ENCODE measurements at regions not wholly inside any gene's neighbourhood (a gene's known extent, or its start where the extent isn't known, plus 50 kb on each side); places are given as distances from the start of the nearest gene placed in this dataset.

DNA sequence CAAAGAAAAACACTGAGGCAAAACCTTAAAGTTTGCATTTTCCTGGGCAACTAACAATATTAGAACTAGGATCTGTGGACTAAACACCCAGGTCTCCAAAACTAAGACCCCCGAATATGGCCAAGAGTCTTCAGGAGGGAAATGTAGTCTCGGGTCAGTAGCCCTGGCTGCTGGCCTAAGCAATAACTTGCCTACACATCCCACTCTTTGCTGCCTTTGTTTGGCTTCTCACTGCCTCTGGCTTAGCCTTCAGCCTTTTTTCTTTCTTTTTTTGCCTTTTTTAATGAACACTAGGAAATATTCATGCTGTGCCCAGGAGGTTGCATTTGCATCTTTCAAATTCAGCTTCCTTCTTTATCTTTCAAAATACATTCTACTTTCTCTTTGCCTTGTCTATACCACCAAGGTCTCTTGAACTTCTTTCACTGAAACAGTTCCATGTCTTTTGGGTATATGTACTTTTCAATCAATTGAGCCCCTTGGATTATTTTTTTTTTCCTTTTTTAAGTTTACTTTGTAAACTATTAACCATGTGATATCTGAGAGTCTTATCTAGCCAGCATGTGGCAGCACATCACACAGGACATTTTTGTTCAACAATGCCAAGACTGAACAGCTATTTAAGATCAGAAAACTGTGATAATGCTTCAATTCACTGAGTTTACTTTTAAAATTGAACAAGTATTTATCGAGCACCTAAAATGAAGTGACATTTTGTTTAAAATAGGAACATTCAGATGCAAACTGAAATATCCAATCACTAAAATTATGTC, 165.0 kb upstream of the TRPC6 start:
- TF ChIP-seq, protein P1, sequence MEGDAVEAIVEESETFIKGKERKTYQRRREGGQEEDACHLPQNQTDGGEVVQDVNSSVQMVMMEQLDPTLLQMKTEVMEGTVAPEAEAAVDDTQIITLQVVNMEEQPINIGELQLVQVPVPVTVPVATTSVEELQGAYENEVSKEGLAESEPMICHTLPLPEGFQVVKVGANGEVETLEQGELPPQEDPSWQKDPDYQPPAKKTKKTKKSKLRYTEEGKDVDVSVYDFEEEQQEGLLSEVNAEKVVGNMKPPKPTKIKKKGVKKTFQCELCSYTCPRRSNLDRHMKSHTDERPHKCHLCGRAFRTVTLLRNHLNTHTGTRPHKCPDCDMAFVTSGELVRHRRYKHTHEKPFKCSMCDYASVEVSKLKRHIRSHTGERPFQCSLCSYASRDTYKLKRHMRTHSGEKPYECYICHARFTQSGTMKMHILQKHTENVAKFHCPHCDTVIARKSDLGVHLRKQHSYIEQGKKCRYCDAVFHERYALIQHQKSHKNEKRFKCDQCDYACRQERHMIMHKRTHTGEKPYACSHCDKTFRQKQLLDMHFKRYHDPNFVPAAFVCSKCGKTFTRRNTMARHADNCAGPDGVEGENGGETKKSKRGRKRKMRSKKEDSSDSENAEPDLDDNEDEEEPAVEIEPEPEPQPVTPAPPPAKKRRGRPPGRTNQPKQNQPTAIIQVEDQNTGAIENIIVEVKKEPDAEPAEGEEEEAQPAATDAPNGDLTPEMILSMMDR (IDR thresholded peaks at IDR 0.05; ENCODE audit: insufficient read depth, low read length, missing control alignments): no peak
- DNase-seq (ENCODE audit: low read depth, low spot score): no peak
- no peak overlapping the region for H3K4me3 ChIP-seq (ENCODE audit: low read depth, low read length)
- ChIA-PET POLR2A (no interaction called here), CTCF (no interaction called here)

DNA sequence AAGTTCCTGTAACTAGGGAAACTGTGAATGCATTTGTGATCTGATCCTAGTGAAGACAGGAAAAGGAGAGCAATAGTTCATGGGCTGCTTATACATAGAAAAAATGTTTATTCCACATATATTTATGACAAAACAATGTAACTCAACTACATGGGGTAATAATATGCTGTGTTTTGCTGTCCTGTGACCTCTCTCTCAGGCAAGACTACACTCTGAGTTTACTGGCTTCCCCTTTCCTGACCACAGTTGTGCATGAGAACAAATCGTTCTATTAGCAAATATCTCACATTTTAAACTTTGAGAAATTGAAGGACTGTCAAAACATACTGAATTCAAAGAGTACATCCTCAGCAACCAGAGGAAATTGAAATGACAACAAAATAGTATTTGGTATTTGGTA, 161.9 kb upstream of the TRPC6 start:
- no peak for DNase-seq (ENCODE audit: low read depth, low spot score)
- TF ChIP-seq, protein P1 (IDR thresholded peaks at IDR 0.05; ENCODE audit: insufficient read depth, low read length, missing control alignments): no peak
- H3K4me3 ChIP-seq (ENCODE audit: low read depth, low read length): no peak overlapping the region
- ChIA-PET CTCF (no interaction called here), POLR2A (no interaction called here)

DNA sequence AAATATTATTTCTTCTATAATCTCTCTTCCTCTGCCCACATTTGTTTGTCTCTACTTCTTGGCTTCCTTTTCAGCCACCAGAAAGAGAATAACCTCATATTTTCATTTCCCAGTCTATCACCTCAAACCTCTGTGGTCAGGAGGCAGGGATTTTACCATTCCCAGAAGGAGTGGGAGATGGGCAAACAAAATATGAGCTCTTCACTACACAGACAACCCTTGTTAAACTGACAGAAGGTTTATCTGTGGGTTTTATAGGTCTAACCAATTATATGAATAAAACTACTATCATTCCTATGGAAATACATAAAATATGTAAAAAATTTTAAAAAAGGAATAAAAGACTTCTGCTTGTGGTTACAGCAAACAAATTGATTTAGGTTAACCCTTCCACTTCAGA, 160.0 kb upstream of the TRPC6 start:
- TF ChIP-seq, protein P1 (IDR thresholded peaks at IDR 0.05; ENCODE audit: insufficient read depth, low read length, missing control alignments): no peak
- no peak for DNase-seq (ENCODE audit: low read depth, low spot score)
- CTCF ChIA-PET: no interaction called here
- no peak overlapping the region for H3K4me3 ChIP-seq (ENCODE audit: low read depth, low read length)
- POLR2A ChIA-PET: no interaction called here

DNA sequence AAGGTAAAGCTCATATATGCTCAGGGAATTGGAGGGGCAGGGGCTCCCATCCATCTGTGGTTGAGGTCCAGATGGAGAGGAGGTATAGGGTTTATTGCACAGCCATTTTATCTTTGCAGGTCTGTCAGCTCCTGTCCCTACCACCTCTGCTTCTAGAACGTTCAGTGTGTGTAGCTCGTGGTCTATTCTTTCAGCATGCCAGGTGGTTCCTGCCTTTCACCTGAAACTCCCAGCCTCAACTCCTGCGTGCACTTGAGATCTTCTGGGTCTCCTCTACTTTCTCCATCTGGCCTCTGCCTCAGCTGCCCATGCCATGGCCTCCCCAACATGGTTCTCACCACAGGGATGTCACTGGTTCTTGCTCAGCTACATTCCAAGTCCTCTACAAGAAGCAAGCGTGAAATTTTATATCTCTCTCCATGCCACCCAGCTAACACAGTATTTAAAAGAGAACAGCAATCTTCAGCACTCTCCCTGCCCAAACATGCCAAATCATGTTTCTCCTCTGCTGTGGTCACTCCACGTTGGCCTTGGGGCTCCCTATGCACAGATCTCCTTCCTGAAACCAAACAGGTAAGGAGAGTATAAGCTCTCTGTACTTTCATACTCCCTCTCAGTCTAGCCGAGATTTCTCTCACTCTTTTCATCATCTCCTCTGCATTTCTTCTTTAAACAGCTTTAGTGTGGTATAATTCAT, 157.8 kb upstream of the TRPC6 start:
- TF ChIP-seq, protein P1 (IDR thresholded peaks at IDR 0.05; ENCODE audit: insufficient read depth, low read length, missing control alignments): no peak
- H3K4me3 ChIP-seq (ENCODE audit: low read depth, low read length): no peak overlapping the region
- no peak for DNase-seq (ENCODE audit: low read depth, low spot score)
- CTCF ChIA-PET: no interaction called here
- POLR2A ChIA-PET: no interaction called here

DNA sequence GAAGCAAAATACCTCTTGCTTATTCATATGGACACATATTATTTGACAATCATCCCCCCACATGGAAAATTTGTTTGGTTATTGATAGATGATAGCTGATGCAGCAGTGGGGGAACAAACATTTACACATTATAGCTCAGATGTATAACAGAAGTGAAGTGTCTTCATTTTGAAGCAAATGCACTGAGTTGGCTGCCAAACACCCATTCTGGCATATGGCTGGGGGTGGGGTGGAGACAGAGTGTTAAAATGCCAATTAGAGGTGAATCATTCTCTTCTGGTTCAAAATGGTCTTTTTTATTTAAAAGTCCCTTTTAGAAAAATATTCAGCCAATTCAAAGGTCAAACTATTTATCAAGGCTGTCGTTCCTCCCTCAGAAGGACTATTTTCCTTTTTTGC, 157.3 kb upstream of the TRPC6 start:
- ChIA-PET CTCF (no interaction called here), POLR2A (no interaction called here)
- no peak for DNase-seq (ENCODE audit: low read depth, low spot score)
- H3K4me3 ChIP-seq (ENCODE audit: low read depth, low read length): no peak overlapping the region
- TF ChIP-seq, protein P1 (IDR thresholded peaks at IDR 0.05; ENCODE audit: insufficient read depth, low read length, missing control alignments): no peak

DNA sequence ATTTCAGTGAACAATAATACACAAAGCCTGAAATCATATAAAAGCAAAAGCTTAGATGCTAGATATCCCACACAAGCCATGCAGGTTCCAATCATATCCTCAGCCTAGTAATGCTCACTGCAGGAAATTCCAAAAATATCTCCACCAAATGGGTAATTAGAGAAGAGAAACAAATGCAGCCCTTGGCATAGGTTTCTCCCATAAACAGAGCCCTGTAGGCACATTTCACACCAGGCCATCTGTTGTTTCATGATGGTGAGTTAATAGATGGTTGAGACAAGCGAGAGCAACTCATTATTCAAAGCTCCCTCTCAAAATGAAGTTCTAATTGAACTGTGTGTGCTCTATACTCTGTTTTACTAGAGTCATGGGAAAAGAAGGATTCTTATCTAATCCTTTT, 154.6 kb upstream of the TRPC6 start:
- CTCF ChIA-PET: no interaction called here
- TF ChIP-seq, protein P1 (IDR thresholded peaks at IDR 0.05; ENCODE audit: insufficient read depth, low read length, missing control alignments): no peak
- no peak overlapping the region for H3K4me3 ChIP-seq (ENCODE audit: low read depth, low read length)
- POLR2A ChIA-PET: no interaction called here
- no peak for DNase-seq (ENCODE audit: low read depth, low spot score)
